ENCODE measurements at regions not wholly inside any gene's neighbourhood (a gene's known extent, or its start where the extent isn't known, plus 50 kb on each side); places are given as distances from the start of the nearest gene placed in this dataset.

DNA sequence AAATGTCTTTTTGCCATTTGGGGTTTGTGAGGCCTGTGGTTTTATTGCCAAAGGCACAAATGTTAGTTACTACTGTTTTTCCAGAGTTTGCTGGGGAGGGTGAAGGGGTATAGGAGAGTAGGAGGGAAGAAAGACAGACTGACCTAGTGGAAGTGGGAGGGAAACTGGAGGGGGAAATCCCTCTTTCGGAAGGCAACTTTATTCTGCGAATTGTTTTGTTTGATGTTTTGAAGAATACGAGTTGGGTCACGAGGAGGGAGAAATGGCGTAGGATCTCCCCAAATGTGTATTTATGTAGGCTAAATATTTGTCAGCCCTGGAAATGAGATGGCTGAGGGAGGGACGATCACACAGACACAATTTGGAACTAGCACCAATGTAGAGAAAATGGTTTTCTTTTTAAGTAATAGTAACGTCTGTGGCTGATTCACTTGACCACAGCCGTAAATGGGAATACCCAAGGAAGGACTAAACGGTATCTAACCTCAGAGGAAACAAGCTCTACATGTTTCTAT, 172.3 kb downstream of the ICOS start:
- no peak for DNase-seq (ENCODE audit: low read depth, low spot score)

DNA sequence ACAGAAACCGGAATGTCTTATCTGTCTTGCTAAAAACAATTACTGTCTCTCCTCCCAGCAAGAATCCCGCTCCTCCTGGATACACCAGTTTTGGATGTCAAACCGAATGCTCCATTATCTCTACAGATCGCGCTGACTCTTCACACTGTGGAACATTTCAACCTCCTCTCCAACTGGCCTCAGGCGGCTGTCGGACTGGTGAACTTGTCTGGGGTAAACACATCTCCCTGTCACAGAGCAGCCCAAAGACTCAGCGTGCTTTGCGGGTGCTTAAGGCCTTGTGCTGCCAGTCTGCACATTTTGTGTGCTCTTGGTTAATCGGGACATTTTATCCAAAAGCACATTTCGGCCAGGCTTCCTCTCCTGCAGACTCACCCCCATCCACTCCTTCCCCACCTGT, 173.1 kb downstream of the ICOS start:
- no peak for DNase-seq (ENCODE audit: low read depth, low spot score)

DNA sequence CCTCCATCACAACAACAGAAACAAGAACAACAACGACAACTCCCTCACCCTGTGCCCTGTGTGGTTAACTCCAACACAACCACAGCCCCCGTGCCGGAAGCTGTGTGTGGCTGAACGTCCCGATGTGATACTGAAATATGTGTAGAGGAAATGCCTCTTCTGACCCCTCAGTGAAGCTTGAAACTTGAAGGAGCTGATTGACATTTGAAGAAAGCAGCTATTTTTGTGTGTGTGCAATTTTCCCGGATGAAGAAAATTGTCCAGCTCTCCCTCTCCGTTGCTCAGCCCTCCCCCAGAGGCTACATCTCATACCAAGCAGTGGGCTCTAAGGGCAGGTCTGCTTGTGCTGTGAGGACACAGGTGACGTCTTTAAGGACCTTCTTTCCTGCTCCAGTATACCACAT, 173.8 kb downstream of the ICOS start:
- peak; percentile 6 for DNase-seq (ENCODE audit: low read depth, low spot score)

DNA sequence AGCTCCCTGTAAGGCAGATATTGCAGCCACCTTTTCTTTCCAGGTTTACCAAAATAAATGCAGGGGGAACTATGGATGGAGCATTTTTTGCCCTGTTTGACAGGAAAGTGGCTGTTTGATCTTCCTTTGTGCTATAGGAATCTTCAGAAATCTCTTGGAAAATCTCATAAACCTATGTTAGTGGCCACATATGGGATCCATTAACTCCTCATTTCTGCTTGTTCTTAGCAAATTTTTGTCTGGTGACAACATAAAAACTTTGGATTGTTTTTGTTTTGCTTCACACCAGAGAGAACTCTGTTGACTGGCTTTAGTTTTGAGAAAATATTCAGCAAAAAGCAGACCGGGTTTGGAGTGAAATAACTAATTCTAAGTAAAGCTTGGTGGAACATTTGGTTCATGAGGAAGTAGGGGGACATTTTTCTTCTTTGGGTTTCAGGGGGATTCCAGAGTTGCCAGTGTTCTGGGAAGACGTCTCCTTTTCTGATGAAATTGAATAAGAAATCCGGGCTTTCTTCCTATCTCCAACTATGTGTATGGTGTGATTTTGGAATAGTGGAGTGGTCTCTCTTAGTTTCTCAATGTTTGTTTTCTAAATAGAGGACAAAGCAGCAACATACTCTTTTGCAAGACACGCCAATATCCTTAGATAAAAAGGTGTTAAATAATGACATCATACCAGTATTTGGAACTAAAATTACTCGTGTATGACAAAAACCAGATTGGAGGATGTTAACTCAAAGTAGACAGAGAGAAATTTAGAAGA, 174.4 kb downstream of the ICOS start:
- no peak for DNase-seq (ENCODE audit: low read depth, low spot score)

DNA sequence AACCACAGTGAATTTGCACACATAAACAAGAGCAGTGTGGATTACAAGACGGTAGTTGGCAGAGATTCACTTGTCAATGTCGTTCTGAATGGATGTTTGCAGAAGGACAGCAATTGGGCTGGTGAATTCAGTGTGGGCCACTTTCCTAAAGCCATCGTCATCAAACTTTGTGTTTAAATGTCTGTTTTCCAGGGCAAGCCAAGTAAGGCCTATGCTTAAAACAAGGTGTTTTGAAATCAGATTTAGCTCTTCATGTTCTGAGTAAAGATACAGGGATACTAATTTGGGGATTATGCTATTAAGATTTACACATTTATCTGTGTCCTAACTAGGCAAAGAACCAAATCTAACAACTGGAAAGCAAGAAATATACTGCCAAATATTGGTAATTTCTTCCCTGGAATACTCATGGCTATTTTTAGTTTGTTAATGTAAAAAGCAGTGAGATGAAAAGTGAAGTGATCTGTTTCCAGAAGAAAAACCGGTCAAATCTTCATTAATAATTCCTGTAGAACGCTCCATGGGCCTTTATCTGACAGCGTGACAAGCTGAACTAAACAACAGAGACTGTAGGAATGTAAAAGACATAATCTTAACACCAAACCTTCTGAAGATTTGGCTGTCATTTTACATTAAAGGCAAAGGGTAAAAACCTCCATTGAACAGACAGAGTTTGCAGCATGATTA, 175.7 kb downstream of the ICOS start:
- no peak for DNase-seq (ENCODE audit: low read depth, low spot score)

DNA sequence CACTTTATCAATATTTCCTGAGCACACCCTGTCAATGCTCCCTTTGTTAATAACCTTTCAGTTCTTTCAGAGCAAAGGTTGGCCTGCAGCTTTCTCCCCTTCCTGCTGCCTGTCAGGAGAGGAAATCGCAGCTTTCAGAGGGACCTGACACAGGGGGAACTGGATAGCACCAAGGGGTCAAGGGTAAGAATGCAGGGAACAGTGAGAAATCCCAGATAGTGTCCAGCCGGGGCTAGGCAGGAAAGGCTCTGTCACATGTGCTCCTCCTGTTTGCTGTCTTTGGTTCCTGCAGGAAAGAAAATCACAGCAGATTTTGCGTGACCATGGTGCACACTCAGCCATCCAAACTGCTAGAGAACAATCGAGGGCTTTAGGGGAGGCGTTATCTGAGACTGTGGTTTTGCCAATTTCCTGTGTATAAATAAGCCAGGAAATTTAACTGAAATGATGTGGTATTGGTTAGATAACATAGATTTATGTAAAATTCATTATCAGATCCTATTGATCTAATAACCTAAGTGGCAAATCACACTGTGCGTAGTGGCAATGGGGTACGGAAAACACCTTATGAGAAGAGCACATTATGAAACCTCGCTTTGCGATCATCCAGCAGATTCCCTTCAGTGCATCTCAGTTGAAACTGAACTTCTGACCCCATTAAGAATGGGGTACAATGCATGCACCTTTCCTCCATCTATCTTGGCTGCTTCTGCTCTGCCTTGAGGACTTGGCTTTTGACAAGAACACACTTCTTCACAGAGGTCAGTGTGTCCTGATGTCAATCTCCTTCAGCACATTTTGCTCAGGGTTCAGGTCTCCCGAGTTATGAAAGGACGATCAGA, 178.0 kb downstream of the ICOS start:
- DNase-seq (ENCODE audit: low read depth, low spot score) = no peak

DNA sequence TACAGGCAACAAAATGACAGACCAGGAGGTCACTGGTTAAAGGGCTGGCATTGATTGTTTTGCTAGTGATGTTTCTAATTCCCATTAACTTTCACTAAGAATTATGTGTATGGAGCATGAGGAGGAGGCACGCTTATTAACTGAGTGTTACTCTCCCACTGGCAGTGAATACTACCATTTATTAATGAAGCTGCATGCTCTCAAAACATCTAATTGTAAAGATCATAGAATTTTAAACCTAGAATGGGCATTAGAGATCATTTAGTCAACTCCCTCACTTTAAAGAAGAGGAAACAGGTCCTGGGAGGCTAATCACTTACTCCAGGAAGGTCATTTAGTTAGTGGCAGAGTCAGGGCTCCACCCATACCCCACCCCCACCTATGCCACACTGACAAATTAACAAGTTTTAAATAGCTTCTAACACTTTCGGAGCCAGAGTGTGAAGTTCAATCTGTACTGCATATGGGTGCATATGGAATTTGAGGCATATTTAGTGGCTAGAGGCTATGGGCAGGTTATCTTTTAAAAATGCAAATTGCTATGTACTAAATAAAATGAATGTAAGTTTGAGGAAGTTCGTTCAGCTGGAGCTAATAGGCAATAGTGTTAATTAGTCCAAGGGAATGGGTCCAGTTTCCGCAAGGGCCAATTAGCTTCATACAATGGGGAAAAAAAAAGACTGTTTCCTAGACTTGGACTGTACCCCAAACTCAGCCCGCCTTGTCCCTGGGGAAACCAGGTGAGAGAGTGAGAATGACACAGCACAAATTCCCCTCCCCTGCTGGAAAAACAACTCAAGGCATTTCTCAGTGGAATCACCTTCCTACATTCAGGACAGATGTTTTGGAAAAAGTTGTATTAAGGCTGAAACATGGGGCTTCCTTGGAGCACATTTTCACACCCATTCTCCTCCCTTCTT, 178.8 kb downstream of the ICOS start:
- DNase-seq (ENCODE audit: low read depth, low spot score) = no peak

DNA sequence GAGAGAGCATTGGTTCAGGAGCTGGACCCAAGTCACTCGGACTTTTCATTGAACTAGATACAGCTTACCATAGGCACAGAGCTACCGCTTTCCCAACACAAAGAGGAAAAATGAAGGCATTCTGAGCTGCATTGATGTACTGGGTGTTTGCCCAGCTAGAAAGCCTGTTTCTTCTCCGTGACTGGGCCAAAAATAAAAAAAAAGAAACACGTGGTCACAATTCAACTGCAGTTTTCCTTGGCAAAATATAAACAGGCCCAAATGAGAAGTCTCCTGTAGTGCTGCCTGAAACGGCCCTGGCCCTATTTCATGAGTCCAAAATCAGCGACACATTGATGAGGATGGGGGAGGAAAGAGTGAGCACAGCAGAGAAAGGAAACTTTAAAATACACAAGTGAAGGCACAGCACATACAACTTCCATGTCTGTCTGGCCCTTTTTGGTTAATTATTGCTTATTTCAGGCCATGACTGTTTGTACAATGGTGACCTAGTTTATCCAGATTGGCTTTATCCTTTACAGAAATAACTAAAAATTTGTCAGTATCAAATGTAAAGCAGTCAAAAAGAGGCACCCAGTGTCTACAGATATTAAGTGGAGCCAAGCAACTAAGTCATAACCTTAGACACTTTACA, 179.7 kb downstream of the ICOS start:
- DNase-seq (ENCODE audit: low read depth, low spot score) = no peak

DNA sequence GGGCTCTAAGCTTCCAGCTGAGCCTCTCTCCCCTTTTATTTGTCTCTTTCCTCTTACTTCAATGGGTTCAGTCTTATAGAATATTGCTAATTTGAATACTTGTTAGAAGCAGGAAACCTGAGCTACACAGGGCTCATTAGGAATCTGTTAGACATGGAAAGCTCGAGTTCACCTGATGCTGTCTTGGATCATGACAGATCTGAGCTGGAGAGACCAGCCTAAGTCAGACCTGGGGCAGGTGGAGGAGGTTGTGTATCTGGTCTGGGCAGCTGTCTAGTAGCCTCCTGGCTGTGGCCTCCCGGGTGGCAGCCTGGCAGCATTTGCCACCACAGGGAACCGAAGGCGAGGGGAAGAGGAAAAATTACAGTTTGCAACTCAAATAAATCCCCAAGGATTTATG, 185.9 kb downstream of the ICOS start:
- no peak for DNase-seq (ENCODE audit: low read depth, low spot score)

DNA sequence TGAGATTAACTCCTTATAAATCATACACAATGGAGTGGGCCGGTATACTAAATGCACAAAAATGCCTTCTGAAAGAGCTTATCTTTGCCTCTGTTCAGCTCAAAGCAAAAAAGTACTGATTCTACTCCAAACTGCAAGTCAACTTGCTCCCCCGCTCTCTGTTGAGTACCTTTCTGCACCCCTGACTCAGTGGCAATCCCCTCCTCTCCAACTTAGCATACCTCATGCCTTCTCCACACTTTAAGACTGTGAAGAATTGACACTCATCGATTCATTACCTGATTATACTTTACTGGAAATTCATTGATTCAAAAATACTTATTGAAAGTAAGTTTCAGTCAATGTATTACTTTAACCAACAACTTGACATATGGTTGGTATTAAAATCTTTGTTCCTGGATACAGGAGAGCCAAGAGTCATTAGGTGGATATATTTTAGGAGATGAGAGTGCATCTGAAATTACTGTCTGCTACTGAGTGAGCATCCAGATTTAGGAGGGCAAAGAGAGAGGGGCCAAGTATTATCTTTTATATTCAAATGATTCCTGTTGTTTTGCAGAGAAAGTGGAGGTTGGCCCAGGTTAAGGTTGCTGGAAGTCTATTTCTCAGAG, 187.7 kb downstream of the ICOS start:
- DNase-seq (ENCODE audit: low read depth, low spot score) = no peak

DNA sequence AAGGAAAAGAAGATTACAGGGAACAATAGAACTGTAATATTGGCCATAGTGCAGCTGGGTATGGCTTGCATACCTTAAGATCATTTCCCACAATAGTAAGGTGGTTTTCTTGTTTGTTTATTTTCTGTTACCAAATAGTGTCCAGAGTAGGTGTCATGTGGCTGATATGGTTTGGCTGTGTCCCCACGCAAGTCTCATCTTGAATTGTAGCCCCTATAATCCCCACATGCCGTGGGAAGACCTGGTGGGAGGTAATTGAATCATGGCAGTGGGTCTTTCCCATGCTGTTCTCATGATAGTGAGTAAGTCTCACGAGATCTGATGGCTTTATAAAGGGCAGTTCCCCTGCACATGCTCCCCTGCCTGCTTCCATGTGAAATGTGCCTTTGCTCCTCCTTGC, 190.1 kb downstream of the ICOS start:
- DNase-seq (ENCODE audit: low read depth, low spot score) = no peak

DNA sequence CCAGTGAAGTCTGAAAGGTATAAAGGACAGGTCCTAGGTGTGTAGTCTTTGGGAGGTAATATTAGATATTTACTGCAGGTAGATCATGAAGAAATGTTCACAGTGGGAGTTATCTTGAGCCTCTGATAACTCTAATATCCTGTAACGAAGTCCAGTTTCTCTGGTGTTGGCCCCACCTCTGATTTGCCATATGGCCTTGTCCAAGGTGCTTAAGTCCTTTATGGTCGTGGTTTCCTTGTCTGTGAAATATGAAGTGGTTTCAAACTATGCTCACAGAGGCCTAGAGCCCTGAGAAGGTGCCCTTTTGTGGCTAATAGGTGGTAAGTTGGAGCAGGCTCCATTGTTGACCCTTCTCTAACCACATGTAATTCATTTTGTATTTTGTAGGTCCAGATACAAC, 190.7 kb downstream of the ICOS start:
- DNase-seq (ENCODE audit: low read depth, low spot score) = no peak

DNA sequence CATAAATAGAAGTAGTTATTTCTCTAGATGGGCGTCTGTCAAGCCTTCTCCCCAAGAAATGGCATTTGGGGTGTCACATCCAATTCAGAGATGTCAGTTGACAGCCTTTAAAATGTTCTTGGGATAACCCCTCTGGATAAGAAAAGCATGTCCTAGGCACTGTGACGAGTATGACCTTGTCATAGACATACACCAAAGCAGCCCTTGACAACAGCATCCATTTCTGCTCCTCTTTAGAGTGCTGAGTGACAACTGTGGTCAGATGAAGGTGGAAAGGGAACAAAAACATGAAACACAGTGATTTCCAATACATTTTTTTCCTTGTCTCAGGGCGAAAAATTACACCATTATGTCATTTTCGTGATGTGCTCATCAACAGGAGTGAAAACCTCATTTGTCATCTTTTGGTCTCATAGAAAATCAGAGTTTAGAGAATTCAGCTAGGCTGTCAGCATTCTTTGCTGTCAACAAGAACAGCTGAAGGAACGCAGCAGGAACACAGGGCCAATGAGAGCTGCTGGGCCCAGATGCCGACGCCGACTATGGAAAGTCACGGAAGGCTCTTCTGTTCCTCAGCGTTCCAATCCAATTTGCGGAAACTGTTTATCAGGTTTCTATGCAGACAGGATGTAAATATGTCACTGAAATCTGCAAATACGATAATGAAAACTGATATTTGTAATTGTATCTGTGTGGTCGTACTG, 193.2 kb downstream of the ICOS start:
- DNase-seq (ENCODE audit: low read depth, low spot score) = no peak

DNA sequence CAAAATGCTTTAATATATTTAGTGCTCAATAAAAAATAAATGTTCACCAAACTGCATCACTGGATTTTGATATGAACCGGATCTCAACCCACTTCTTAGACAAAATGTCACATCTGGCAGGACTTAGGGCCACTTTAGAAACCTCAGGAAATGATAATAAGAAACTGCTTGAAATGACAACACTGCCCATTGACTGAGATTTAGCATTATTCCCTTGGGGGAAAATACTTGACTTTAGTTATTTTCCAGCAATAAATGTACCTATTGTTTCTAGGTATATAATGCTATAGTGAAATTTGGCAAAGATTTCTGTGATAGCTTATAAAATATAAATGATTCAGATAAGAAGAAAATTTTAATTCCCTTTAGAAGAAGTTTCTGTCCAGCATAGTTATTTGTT, 195.1 kb downstream of the ICOS start:
- DNase-seq (ENCODE audit: low read depth, low spot score) = no peak

DNA sequence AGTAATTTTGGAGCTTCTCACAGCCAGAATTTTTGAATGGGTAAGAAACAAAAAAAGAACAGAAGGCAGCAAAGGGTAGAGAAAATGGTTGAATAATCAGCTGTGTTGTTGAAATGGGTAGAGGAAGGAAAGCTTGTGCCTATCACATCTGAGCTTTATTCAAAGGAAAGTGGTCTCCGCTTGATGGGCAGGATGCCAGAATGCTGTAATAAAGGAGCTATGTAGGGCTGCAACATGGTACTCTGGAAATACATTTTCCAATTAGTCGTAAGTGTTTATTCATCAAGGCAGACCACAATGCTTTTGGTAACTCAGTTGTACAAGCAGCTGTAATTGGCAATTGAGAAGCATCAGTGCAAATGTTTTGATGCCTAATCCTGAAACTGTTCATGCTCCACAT, 196.9 kb downstream of the ICOS start:
- no peak for DNase-seq (ENCODE audit: low read depth, low spot score)

DNA sequence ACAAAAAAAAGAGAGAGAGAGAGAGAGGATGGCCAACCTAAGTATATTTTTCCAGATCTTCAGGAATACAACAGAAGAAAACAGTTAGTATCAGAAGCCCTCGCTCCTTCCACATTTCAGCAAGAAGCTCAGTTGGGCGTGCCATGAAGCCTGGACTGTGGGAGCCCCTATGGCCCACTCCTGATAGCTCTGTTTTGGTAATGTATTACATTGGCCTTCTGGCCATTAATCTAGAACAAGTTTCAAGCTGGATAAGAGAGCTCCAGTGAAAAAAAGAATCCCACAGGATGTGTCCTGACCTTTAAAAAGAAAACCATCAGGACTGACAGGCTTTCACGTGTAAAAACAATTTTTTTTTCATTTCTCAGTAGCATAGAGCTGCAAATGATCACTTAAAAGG, 197.9 kb downstream of the ICOS start:
- no peak for DNase-seq (ENCODE audit: low read depth, low spot score)

DNA sequence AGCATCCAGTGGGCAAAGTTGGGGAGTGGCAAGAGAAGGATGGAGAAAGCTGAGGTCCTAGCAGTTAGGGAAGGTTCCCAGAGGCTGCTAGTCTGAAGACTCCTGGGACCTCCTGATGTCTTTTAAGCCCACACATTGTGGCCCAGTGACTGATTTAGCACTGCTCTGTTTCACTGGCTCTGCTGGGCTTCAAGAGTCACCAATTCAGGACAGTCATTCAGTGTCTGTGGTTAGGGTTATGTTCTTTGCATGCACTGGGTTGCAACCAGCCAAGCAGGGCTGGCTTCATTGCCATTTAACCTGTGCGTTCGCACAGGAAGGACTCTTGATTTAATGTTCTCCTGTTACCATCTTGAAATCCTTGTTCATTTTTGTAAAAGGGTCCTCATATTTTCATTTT, 199.2 kb downstream of the ICOS start:
- no peak for DNase-seq (ENCODE audit: low read depth, low spot score)

DNA sequence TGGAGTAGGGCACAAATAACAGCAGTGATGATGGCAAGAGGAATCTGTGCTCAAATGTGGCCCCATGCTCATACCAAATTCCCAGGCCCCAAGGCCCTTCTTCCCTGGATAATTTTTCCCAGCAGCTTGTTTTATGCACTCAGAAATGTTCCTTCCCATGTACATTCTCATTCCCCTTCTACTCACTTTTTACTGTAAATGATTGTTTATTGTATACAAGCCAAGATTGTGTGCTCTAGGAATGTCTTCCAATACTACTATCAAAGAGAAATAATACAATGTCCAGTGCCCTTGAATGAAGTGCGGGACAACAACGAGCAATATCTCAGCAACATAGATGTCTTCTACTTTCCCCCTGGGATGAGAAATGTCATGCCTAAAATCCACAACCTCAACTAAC, 201.6 kb downstream of the ICOS start:
- no peak for DNase-seq (ENCODE audit: low read depth, low spot score)

DNA sequence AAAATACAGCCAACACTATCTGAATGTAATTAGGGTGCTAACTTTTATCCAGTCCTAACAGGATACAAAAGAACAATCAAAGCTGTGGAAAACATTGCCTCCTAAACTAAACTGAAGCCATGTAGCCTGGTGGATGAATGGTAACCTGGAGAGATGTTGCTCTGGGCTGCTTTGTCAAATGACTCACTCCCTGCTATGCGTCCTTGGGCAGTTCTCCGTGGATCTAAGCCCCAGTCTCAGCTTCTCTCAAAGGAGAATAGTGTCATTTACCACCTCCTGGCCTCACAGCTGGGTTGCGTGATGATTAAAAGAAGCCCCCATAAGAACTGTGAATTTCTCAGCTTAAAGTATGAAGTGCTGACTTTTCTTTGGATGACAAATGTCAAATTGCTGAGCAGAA, 203.7 kb downstream of the ICOS start:
- DNase-seq (ENCODE audit: low read depth, low spot score) = no peak

Measured in activated naive CD8-positive, alpha-beta T cell treated with anti-CD3 and anti-CD28 coated beads, Interleukin-2, amount 50 U/mL, for 16 hours (primary cell).